Pancreas (tissue), 10 donors: ENCODE measurements at regions not wholly inside any gene's neighbourhood (a gene's known extent, or its start where the extent isn't known, plus 50 kb on each side); places are given as distances from the start of the nearest gene placed in this dataset.
A peak's percentile ranks its signal among the peaks of the same experiment; 100 is the strongest.

Experiments used
- ATAC-seq, 4 donors: fragments of 200-7000 bp; cut with Tn5 transposase; one replicate each; pipeline versions ENCODE4 v1.8.0 to v1.9.1; 2020; ENCODE audit warnings: mild to moderate bottlenecking in 4 of 4, moderate library complexity in 4 of 4
- DNase-seq, 6 donors: peaks; one replicate each; pipeline ENCODE4 v3.0.0-alpha.2; 2020
- FAIRE-seq: peaks from 2 replicates; lab custom pipeline; 2012; peaks lifted over from hg19 to GRCh38; lab: Jason Lieb, UNC
- H3K27ac ChIP-seq, 4 donors: fragments of 200-600 bp; sonication (generic); 1 replicate in 3 of 4; 2 replicates in 1 of 4; pipeline versions ENCODE4 v1.5.0 to v1.8.0; 2020
- H3K27me3 ChIP-seq, 4 donors: fragments of 200-600 bp; one replicate each; pipeline ENCODE4 v1.8.0; 2021
- H3K36me3 ChIP-seq, 3 donors: fragments of 200-600 bp; sonication (generic) in 1 of 3; one replicate each; pipeline versions ENCODE4 v1.5.0 to v1.8.0; 2020 to 2021
- H3K4me1 ChIP-seq, 3 donors: fragments of 200-600 bp; one replicate each; pipeline ENCODE4 v1.8.0; 2021
- H3K4me3 ChIP-seq, 4 donors: fragments of 200-600 bp; sonication (generic) in 2 of 4; one replicate each; pipeline versions ENCODE4 v1.5.0 to v1.8.0; 2020 to 2021
- H3K9me3 ChIP-seq, 4 donors: fragments of 200-600 bp; one replicate each; pipeline ENCODE4 v1.8.0; 2021
- WGBS, 2 donors: extraction: QIAGEN DNeasy Blood & Tissue Kit; methylation state at CpG; one replicate each; pipeline ENCODE4 v1.1.7; 2013; 5-methylcytosine and 5-hydroxymethylcytosine counted together
- intact Hi-C, 3 donors: fragments of 100-400 bp; cut with DNase I; formaldehyde crosslinking; loops; one replicate each; pipeline versions ENCODE4 v1.11.1 to v1.14.2; 2022
- TF ChIP-seq, protein P1 (sequence below), 4 donors: fragments of 200-600 bp; sonication (generic) in 3 of 4; IDR thresholded peaks; one replicate each; pipeline versions ENCODE4 v1.5.0 to v1.8.0; 2021; ENCODE audit warnings: antibody characterized with exemption in 4 of 4
- donor health status: healthy with polysubstance abuse.
- donor health status: DM: no; HTN: no; CAD: no; lungs with moderate emphysema.
- donor health status: DM: no; HTN: no; CAD: no.
- donor health status: control.
- donor health status: control.
- donor health status: Bipolar disorder and iron deficiency.
- donor health status: DM: yes; HTN: yes; CAD: no.
- donor health status: DM: no; HTN: no; CAD: no.
- donor health status: DM: no; HTN: no; CAD: no.
- donor health status: DM: yes; HTN: yes; CAD: no.

DNA sequence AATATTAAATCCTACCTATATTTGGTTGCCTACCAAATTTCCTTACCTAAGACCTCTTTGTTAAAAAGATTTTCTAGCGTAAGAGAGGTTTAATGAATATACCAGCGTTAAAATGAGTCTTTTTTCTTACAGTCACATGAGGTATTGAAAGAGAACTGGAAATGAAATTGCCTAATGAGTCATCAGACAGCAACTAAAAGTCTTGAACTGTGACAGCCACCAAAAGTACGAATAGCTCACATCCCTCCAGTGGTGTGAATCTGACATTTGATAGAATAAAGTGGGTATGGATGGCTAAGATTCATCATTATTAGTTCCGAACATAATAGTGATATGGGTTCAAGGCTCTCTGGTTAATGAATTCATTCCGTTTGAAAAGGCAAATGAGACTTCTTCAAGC is 1297.3 kb downstream of the AACS start:
- Histone ChIP-seq H3K27me3 (no peaks in the 10 kb centered on the region), H3K4me1 (no peaks in the 10 kb centered on the region), H3K9me3 (no peaks in the 10 kb centered on the region), H3K36me3 (no peaks in the 10 kb centered on the region), H3K27ac (no peak overlapping the region), H3K4me3 (no peak overlapping the region)
- FAIRE-seq (no peak), DNase-seq (no peak), ATAC-seq (no peak)
- TF ChIP-seq, protein P1, sequence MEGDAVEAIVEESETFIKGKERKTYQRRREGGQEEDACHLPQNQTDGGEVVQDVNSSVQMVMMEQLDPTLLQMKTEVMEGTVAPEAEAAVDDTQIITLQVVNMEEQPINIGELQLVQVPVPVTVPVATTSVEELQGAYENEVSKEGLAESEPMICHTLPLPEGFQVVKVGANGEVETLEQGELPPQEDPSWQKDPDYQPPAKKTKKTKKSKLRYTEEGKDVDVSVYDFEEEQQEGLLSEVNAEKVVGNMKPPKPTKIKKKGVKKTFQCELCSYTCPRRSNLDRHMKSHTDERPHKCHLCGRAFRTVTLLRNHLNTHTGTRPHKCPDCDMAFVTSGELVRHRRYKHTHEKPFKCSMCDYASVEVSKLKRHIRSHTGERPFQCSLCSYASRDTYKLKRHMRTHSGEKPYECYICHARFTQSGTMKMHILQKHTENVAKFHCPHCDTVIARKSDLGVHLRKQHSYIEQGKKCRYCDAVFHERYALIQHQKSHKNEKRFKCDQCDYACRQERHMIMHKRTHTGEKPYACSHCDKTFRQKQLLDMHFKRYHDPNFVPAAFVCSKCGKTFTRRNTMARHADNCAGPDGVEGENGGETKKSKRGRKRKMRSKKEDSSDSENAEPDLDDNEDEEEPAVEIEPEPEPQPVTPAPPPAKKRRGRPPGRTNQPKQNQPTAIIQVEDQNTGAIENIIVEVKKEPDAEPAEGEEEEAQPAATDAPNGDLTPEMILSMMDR (IDR thresholded peaks at IDR 0.05): no peak
- 87 to 89% methylated on average over 5 of the region's 5 CpGs for WGBS, 2 donors
- intact Hi-C loops: no loop called here

DNA sequence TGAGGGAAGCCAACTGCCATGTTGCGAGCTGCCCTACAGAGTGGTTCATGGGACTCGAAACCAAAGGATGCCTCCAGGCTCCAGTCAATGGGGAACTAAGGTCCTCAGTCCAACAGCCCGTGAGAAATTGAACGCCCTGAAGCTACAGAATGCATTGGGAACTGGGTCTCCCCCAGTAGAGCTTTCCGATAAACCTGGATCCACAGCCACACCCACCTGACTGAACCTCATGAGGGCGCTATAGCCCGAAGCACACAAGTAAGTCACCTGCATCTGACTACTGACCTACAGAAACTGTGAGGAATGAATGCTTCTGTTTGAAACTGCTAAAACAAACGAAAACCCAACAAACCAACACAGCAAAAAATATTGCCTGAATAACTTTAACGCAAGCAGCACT is 1297.7 kb downstream of the AACS start:
- H3K27me3 ChIP-seq: no peaks in the 10 kb centered on the region
- H3K36me3 ChIP-seq: no peaks in the 10 kb centered on the region
- no peak for DNase-seq
- no peaks in the 10 kb centered on the region for H3K4me1 ChIP-seq
- no peak overlapping the region for H3K4me3 ChIP-seq
- TF ChIP-seq, protein P1 (IDR thresholded peaks at IDR 0.05): no peak
- WGBS, 2 donors: 76 to 79% methylated on average over 9 of the region's 9 CpGs
- H3K27ac ChIP-seq: no peak overlapping the region
- intact Hi-C loops: no loop called here
- FAIRE-seq: no peak
- ATAC-seq: no peak
- H3K9me3 ChIP-seq: no peaks in the 10 kb centered on the region

DNA sequence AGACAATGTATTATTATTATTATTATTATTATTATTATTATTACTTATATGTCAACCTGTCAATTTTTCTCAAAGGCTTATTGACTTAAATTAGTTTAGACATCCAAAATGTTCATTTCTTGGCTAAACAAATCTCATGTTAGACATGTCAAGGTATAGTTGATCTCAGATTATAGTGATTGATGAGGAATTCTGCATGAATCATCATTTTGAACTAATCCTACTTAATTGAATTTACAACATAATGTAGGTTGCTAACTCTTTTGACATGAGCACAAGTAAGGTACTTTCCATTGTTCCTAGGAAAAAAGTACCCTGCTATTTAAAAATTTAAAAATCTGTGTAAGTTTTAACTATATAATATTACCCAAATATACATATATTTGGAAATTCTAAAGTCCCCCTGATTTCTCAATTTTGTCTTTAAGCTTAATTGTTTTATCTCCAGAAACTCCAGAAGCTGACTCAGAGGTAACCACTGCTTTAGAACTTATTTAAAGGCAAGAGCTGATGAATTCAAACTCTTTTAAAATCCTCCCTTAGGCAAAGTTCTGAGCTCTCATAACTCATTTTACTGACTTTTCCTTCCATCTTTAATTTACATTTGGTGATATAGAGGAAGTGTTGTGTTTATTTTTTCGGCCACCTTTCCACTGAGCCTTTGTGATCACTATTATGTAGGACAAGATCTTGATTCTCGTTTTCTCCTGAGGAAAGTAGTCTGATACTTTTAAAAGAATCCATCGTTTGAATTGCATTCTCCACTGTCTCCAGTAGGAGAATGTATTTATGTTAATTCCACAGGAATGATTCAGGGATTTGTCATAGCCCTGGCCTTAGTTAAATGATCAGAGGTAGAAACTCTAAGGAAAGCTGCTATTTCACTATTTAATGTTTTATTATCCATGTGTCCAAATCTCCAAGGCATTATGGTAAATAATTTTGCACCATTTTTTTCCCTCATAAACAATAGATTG is 1304.5 kb downstream of the AACS start:
- FAIRE-seq (no peak), ATAC-seq (no peak), DNase-seq (no peak)
- Histone ChIP-seq H3K4me1 (no peaks in the 10 kb centered on the region), H3K36me3 (no peaks in the 10 kb centered on the region), H3K27me3 (no peaks in the 10 kb centered on the region), H3K9me3 (no peaks in the 10 kb centered on the region), H3K4me3 (no peak overlapping the region), H3K27ac (no peak overlapping the region)
- WGBS, 2 donors: 68 to 79% methylated on average over 3 of the region's 3 CpGs
- TF ChIP-seq, protein P1 (IDR thresholded peaks at IDR 0.05): no peak
- intact Hi-C loops: no loop called here

DNA sequence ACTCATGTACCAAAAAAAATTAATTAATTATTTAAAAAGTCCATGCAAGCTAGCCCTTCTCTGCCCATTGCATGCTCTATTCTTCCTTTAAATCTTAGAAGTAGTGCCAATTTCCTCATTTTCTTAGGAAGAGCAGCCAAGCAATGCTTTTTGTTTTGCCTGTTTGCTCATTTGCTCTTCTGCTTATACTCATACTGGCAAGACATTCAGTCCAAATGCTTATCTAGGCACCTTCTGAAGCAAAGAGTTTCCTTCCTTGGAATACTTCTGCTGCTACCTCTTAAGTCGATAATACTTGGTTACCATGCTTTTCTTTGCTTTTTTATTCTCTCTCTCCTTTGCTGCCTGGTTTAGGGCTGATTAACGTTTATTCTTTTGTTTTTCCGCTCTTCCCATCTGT is 1318.3 kb downstream of the AACS start:
- intact Hi-C loops: loop anchor here in 1 of 3 donors (10.0 kb wide), 1 partner anchor 221 kb away; no protein-coding TSS in a partner anchor
- 37 to 42% methylated on average over 3 of the region's 3 CpGs for WGBS, 2 donors
- no peaks in the 10 kb centered on the region for H3K27me3 ChIP-seq
- no peaks in the 10 kb centered on the region for H3K9me3 ChIP-seq
- peak overlapping the region in 2 of 4 donors; percentile 50 to 56 for H3K27ac ChIP-seq
- TF ChIP-seq, protein P1 (IDR thresholded peaks at IDR 0.05): no peak
- no peak for FAIRE-seq
- peak in 3 of 4 donors; percentile 39 to 48 (median 44) for ATAC-seq
- H3K4me1 ChIP-seq: peaks cover 0 to 15% (median 13%) of the 10 kb centered on the region in 3 donors
- no peak overlapping the region for H3K4me3 ChIP-seq
- no peaks in the 10 kb centered on the region for H3K36me3 ChIP-seq
- DNase-seq: no peak
